ENCODE measurements at regions not wholly inside any gene's neighbourhood (a gene's known extent, or its start where the extent isn't known, plus 50 kb on each side); places are given as distances from the start of the nearest gene placed in this dataset.
A peak's percentile ranks its signal among the peaks of the same experiment; 100 is the strongest.

DNA sequence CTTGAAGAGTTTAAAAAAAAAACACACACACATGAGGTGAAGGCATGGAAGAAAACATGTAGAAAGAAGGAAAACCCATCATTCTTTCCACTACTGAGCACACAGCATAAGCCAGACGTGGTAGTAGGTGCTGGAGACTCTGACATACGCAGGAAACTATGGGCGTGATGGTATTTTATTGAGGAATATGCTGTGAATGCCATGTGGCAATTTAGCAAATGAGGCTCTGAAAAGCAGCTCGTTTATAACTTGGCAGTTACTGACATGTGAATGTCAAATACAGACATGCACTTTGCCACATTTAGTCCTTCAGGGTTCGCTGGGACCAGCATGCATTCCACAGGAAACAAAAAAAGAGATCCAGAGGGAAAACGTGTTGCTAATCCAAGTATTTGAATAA lies 74.3 kb upstream of the IFNAR2 start:
- DNase-seq (ENCODE audit: low spot score): no peak

DNA sequence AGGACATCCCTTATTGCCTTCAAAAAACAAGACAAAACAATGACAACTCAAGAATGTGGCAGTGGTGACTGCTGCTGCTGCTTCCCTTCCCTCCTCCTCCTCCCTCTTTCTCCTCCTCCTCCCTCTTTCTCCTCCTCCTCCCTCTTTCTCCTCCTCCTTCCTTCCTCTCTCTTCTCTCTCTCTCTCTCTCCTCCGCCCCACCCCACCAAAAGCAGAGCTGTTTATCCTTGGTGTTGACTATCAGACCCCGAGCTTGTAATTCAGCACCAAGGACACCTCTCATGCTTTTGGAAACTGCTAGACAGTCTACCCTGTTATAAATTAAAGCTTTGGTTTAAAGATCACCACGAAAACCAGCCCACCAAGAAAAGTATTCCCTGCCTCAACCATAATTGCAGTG lies 72.4 kb upstream of the IFNAR2 start:
- peak; percentile 46 for DNase-seq (ENCODE audit: low spot score)

DNA sequence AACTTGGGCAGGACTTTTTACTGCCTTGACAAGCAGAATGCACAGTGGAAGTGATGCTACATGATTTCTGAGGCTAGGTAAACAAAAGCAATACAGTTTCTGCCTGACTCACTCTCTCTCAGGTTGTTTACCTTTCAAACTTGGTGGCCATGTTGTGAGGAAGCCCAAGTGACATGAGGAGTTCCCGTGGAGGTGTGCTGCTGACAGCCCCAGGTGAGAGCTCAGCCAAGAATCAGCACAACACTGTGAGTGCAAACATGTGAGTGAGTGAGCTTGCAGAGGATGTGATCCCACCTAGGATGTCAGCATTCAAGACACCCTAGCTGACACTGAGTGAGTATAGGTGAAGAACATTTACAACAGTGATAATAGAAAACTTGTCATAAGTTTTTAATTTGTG lies 71.1 kb upstream of the IFNAR2 start:
- DNase-seq (ENCODE audit: low spot score): no peak

- DNase-seq (ENCODE audit: low spot score): peak; percentile 62
These were observed 67.2 kb upstream of the IFNAR2 start for GRCh38 chr21:33162436-33162951.

DNA sequence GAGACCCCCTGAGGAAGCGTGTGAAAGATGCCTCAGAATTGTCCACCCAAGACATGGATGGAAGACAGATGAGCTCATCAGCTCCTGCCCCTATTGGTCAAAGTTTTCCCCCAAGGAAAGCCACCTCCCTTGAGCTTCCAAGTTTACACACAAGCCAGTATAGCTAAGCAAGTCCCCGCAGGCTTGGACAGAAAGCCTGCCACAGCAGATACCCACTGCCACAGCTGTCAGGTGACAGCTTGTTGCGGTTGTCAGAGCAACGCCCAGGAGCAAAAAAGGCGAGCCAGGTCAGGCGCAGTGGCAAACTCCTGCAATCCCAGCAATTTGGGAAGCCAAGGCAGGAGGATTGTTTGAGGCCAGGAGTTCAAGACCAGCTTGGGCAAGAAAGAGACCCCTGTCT lies 60.9 kb upstream of the IFNAR2 start:
- DNase-seq (ENCODE audit: low spot score): no peak

GRCh38 chr21:33169359-33169758 lies 60.4 kb upstream of the IFNAR2 start:
- no peak for DNase-seq (ENCODE audit: low spot score)

DNA sequence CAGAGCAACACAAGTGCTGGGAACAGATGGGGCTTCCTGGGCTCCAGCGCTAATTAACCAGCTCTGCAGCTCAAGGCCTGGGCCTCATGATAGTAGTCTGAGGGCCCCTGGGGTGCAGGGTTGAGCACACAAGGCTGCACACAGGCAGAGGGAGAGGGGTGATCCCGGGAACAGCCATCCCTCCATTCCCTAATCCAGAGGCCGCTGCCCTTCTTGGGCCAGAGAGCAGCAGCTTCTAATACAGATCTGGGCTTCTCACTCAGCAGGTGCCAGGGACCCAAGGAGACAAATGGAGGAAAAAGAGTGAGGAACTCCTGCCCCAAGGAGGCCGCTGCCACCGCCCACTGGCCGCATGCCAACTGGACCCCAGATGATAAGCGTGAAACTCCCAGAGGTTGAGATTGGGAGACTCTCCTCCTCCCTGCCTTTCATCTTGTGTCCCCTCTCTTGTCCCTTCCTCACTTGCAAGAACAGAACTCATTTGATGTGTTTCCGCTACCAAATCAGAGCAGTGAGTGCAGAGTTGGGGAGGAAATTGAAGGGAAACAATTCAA lies 58.0 kb upstream of the IFNAR2 start:
- DNase-seq (ENCODE audit: low spot score): no peak

DNA sequence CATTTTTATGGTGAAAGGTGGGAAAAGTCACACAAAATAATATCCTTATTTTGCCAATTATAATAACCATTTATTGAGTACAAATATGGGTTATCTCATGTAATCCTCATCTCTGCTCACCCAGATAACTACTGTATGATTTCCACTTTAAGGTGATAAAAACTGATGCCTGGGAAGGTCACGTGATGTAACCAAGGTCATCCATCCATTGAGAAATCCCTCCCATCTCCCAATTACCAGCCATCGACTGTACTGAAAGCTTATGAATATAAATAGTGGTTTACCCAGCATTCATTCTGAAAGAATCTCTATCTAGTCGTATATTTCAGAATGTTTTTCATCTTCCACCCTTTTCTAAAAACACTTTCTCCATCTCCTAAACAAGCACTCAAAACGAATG lies 55.0 kb upstream of the IFNAR2 start:
- no peak for DNase-seq (ENCODE audit: low spot score)

All from iPS-NIHi11 (cell line).